ENCODE measurements at regions not wholly inside any gene's neighbourhood (a gene's known extent, or its start where the extent isn't known, plus 50 kb on each side); places are given as distances from the start of the nearest gene placed in this dataset.

DNA sequence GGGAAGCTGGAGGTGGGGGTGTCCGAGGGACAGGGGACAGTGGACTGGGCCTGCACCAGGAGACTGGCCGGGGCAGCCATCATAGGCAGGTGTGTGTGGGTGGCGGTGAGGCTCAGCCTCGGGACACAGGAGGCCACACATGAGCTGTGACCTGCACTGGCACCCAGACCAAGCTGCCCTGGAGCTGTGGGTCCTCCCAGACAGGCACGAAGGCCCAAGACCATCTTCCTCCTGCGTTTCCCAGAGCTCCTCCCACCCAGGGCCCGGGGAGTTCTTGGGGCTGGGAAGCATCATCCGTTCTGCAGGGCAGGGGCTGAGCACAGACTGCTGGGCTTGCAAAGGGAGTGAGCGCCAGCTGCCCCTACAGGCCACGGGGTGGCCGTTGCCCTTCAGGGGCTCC is 87.4 kb downstream of the PDGFA start:
- intact Hi-C loops (cut with micrococcal nuclease), result no loop called here

DNA sequence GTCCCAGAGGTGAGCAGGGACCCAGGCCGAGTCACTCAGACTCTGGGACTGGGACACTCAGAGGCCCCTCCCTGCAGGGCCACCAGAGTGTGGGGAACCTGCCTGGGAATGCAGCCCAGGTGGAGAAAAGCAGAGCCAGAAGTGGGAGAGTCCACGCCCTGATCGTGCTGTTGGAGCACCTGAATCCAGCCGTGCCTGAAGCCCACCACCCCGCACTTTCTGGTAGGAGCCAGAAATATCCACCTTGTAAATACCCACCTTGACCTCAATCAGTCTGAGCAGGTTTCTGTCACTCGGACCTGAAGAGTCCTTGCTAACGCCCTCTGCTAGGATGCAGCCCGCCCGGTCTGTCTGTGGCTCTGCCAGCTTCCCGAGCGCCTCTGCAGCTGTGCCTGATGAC is 86.7 kb downstream of the PDGFA start:
- intact Hi-C loops (cut with micrococcal nuclease), result no loop called here
- peaks cover 4% of the 10 kb centered on the region for H3K4me1 ChIP-seq (ENCODE audit: control insufficient read depth, insufficient read depth, low read length)
- H3K36me3 Mint-ChIP-seq, result no peaks in the 10 kb centered on the region
- H3K27ac ChIP-seq (ENCODE audit: low read length), result no peak overlapping the region
- H3K9me3 ChIP-seq (ENCODE audit: control insufficient read depth, insufficient read depth, low read length), result no peaks in the 10 kb centered on the region
- 94% methylated on average over 11 of the region's 11 CpGs for WGBS (ENCODE audit: insufficient coverage)
- no peaks in the 10 kb centered on the region for H3K9me3 Mint-ChIP-seq
- H3K27ac Mint-ChIP-seq, result no peak overlapping the region
- no peak for DNase-seq
- H3K4me3 Mint-ChIP-seq, result no peak overlapping the region
- TF ChIP-seq, protein P1, sequence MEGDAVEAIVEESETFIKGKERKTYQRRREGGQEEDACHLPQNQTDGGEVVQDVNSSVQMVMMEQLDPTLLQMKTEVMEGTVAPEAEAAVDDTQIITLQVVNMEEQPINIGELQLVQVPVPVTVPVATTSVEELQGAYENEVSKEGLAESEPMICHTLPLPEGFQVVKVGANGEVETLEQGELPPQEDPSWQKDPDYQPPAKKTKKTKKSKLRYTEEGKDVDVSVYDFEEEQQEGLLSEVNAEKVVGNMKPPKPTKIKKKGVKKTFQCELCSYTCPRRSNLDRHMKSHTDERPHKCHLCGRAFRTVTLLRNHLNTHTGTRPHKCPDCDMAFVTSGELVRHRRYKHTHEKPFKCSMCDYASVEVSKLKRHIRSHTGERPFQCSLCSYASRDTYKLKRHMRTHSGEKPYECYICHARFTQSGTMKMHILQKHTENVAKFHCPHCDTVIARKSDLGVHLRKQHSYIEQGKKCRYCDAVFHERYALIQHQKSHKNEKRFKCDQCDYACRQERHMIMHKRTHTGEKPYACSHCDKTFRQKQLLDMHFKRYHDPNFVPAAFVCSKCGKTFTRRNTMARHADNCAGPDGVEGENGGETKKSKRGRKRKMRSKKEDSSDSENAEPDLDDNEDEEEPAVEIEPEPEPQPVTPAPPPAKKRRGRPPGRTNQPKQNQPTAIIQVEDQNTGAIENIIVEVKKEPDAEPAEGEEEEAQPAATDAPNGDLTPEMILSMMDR (IDR thresholded peaks at IDR 0.05), result no peak
- no peaks in the 10 kb centered on the region for H3K27me3 ChIP-seq (ENCODE audit: control insufficient read depth, insufficient read depth, low read length)
- H3K4me1 Mint-ChIP-seq, result peaks cover 0 to 7% of the 10 kb centered on the region in 2 donors
- no peak overlapping the region for H3K4me3 ChIP-seq (ENCODE audit: low read length)
- no peaks in the 10 kb centered on the region for H3K27me3 Mint-ChIP-seq (ENCODE audit: low read depth in 2 of 2)
- ATAC-seq, result no peak
- no peaks in the 10 kb centered on the region for H3K36me3 ChIP-seq (ENCODE audit: control insufficient read depth, insufficient read depth, low read length)

More for the DNA sequence above, 87.4 kb downstream of the PDGFA start:
- Mint-ChIP-seq H3K4me3 (no peak overlapping the region), H3K27ac (no peak overlapping the region), H3K27me3 (ENCODE audit: low read depth in 2 of 2) (no peaks in the 10 kb centered on the region), H3K4me1 (peaks cover 0 to 7% of the 10 kb centered on the region in 2 donors), H3K36me3 (no peaks in the 10 kb centered on the region), H3K9me3 (no peaks in the 10 kb centered on the region)
- Histone ChIP-seq H3K27me3 (ENCODE audit: control insufficient read depth, insufficient read depth, low read length) (no peaks in the 10 kb centered on the region), H3K4me1 (ENCODE audit: control insufficient read depth, insufficient read depth, low read length) (peaks cover 4% of the 10 kb centered on the region), H3K27ac (ENCODE audit: low read length) (no peak overlapping the region), H3K9me3 (ENCODE audit: control insufficient read depth, insufficient read depth, low read length) (no peaks in the 10 kb centered on the region), H3K36me3 (ENCODE audit: control insufficient read depth, insufficient read depth, low read length) (no peaks in the 10 kb centered on the region), H3K4me3 (ENCODE audit: low read length) (no peak overlapping the region)
- WGBS (ENCODE audit: insufficient coverage), result 90% methylated on average over 11 of the region's 11 CpGs
- no peak for DNase-seq
- TF ChIP-seq, protein P1 (IDR thresholded peaks at IDR 0.05), result no peak
- no peak for ATAC-seq

DNA sequence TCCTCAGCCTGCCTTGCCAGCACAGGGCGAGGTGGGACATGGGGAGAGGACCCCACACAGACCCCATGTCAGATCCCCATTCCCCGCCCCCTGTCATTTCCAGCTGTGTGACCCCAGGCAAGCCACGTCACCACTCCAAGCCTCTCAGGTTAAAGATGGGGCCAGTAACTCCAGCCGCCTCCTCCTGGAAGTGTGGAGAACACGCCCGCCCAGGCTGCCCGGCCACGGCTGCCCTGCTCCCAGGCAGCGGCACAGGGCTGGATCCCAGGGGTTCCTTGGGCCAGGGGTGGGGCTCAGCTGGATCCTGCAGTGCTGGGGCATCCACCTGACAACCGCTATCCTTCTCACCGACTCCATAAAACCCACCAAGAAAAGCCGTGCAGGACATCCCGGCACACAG is 86.1 kb downstream of the PDGFA start:
- WGBS (ENCODE audit: insufficient coverage), result 91% methylated on average over 13 of the region's 13 CpGs
- H3K4me1 Mint-ChIP-seq, result peaks cover 0 to 7% of the 10 kb centered on the region in 2 donors
- H3K27me3 ChIP-seq (ENCODE audit: control insufficient read depth, insufficient read depth, low read length), result no peaks in the 10 kb centered on the region
- H3K36me3 ChIP-seq (ENCODE audit: control insufficient read depth, insufficient read depth, low read length), result no peaks in the 10 kb centered on the region
- intact Hi-C loops (cut with micrococcal nuclease), result no loop called here
- no peak overlapping the region for H3K4me3 Mint-ChIP-seq
- no peaks in the 10 kb centered on the region for H3K36me3 Mint-ChIP-seq
- no peaks in the 10 kb centered on the region for H3K9me3 ChIP-seq (ENCODE audit: control insufficient read depth, insufficient read depth, low read length)
- H3K9me3 Mint-ChIP-seq, result no peaks in the 10 kb centered on the region
- H3K4me1 ChIP-seq (ENCODE audit: control insufficient read depth, insufficient read depth, low read length), result peaks cover 4% of the 10 kb centered on the region
- no peak overlapping the region for H3K27ac Mint-ChIP-seq
- ATAC-seq (no peak), DNase-seq (no peak)
- TF ChIP-seq, protein P1 (IDR thresholded peaks at IDR 0.05), result no peak
- H3K27ac ChIP-seq (ENCODE audit: low read length), result no peak overlapping the region
- H3K27me3 Mint-ChIP-seq (ENCODE audit: low read depth in 2 of 2), result no peaks in the 10 kb centered on the region
- H3K4me3 ChIP-seq (ENCODE audit: low read length), result no peak overlapping the region

DNA sequence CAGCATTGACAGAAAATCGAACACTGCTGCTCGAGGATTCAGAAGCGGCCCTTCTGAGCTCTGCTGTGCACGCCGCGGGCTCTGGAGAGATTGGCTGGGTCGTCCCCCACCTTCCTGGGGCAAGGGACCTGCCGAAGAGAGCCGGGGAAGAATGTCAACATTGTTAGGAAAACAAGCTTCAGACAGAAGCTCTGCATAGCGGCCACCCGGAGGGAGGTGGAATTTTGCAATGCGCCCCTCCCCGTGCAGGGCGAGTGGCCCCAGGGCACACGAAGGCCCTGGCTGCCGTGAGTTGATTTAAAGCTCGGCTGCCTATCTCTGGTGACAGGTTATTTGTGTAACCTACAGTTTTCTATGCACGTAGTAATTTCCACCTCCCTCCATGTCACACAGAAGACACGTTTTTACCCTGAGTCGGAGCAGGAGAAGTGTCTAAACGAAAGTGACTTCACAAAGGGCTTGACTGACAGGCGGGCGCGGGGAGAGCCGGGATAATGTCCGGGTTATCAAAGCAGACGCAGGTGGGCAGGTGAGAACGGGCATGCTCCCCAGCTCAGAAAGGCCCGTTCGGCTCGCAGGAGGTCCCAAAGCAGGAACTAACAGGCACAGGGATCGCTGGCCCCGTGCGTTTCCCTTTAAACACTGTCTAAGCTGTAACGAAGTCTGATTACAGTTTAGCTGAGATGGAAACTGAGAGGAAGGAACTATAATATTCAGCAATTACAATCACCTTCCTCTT is 84.6 kb downstream of the PDGFA start:
- Mint-ChIP-seq H3K4me3 (peak overlapping the region; percentile 57), H3K4me1 (peaks cover 0 to 7% of the 10 kb centered on the region in 2 donors), H3K27me3 (ENCODE audit: low read depth in 2 of 2) (no peaks in the 10 kb centered on the region), H3K27ac (no peak overlapping the region), H3K36me3 (no peaks in the 10 kb centered on the region), H3K9me3 (no peaks in the 10 kb centered on the region)
- Histone ChIP-seq H3K27me3 (ENCODE audit: control insufficient read depth, insufficient read depth, low read length) (no peaks in the 10 kb centered on the region), H3K27ac (ENCODE audit: low read length) (no peak overlapping the region), H3K4me3 (ENCODE audit: low read length) (no peak overlapping the region), H3K4me1 (ENCODE audit: control insufficient read depth, insufficient read depth, low read length) (peaks cover 4% of the 10 kb centered on the region), H3K36me3 (ENCODE audit: control insufficient read depth, insufficient read depth, low read length) (no peaks in the 10 kb centered on the region), H3K9me3 (ENCODE audit: control insufficient read depth, insufficient read depth, low read length) (no peaks in the 10 kb centered on the region)
- TF ChIP-seq, protein P1 (IDR thresholded peaks at IDR 0.05), result no peak
- no peak for DNase-seq
- intact Hi-C loops (cut with micrococcal nuclease), result no loop called here
- ATAC-seq, result no peak
- WGBS (ENCODE audit: insufficient coverage), result 48% methylated on average over 35 of the region's 35 CpGs

All from natural killer cell (primary cell).